Mesenchymal stem cell (in vitro differentiated cells and primary cell): ENCODE measurements at regions not wholly inside any gene's neighbourhood (a gene's known extent, or its start where the extent isn't known, plus 50 kb on each side); places are given as distances from the start of the nearest gene placed in this dataset.

Experiments
- DNase-seq: peaks from one replicate; pipeline ENCODE4 v3.0.0-alpha.2; 2013
- H2AFZ ChIP-seq: one replicate; pipeline ENCODE4 v1.6.1; 2013; ENCODE audit warnings: low read depth, mild to moderate bottlenecking, control low read depth, inconsistent platforms, low read length, moderate library complexity
- H2AK5ac ChIP-seq: 2 replicates; pipeline ENCODE4 v1.6.1; 2013; ENCODE audit warnings: low read length, moderate library complexity, mild to moderate bottlenecking, inconsistent platforms; ENCODE audit not compliant: severe bottlenecking
- H2BK120ac ChIP-seq: one replicate; pipeline ENCODE4 v1.6.1; 2013; ENCODE audit warnings: low read depth, mild to moderate bottlenecking, inconsistent platforms, low read length, moderate library complexity
- H2BK12ac ChIP-seq, 2 experiments: one replicate each; pipeline ENCODE4 v1.6.1; 2013; ENCODE audit warnings: inconsistent platforms in 2 of 2, low read length in 2 of 2, mild to moderate bottlenecking in 2 of 2, moderate library complexity in 2 of 2, control low read depth in 1 of 2
- H2BK15ac ChIP-seq: one replicate; pipeline ENCODE4 v1.6.1; 2013; ENCODE audit warnings: mild to moderate bottlenecking, low read depth, inconsistent platforms; ENCODE audit not compliant: poor library complexity, severe bottlenecking
- H2BK5ac ChIP-seq: 2 replicates; pipeline ENCODE4 v1.6.1; 2013; ENCODE audit warnings: low read depth, mild to moderate bottlenecking, low read length, control low read depth, inconsistent platforms; ENCODE audit not compliant: poor library complexity, severe bottlenecking
- H3K14ac ChIP-seq, 2 experiments: one replicate each; pipeline ENCODE4 v1.6.1; 2013; ENCODE audit warnings: inconsistent platforms in 2 of 2, low read length in 2 of 2, control low read depth in 1 of 2, mild to moderate bottlenecking in 1 of 2, moderate library complexity in 1 of 2
- H3K18ac ChIP-seq, 2 experiments: one replicate each; pipeline ENCODE4 v1.6.1; 2013; ENCODE audit warnings: inconsistent platforms in 2 of 2, low read length in 2 of 2, control low read depth in 1 of 2, low read depth in 1 of 2, mild to moderate bottlenecking in 1 of 2
- H3K23ac ChIP-seq, 2 experiments: one replicate each; pipeline ENCODE4 v1.6.1; 2013; ENCODE audit warnings: inconsistent platforms in 2 of 2, low read length in 2 of 2, mild to moderate bottlenecking in 2 of 2, moderate library complexity in 2 of 2, control low read depth in 1 of 2
- H3K27ac ChIP-seq: 2 replicates; pipeline ENCODE4 v1.5.1; 2013; ENCODE audit warnings: mild to moderate bottlenecking, moderate library complexity, low read length, control low read depth, inconsistent platforms; ENCODE audit not compliant: poor library complexity, severe bottlenecking
- H3K27me3 ChIP-seq, 2 experiments: 2 replicates each; pipeline versions ENCODE4 v1.6.1 to v1.7.0; 2013; ENCODE audit warnings: low read length in 2 of 2, mild to moderate bottlenecking in 2 of 2, moderate library complexity in 2 of 2, control low read depth in 1 of 2, inconsistent platforms in 1 of 2; ENCODE audit not compliant: control insufficient read depth in 1 of 2, insufficient read depth in 1 of 2
- H3K36me3 ChIP-seq, 2 experiments: 2 replicates each; pipeline versions ENCODE4 v1.6.1 to v1.7.0; 2013; ENCODE audit warnings: low read length in 2 of 2, control low read depth in 1 of 2, inconsistent platforms in 1 of 2, low read depth in 1 of 2, mild to moderate bottlenecking in 1 of 2; ENCODE audit not compliant: insufficient read depth in 2 of 2, control insufficient read depth in 1 of 2
- H3K4ac ChIP-seq, 2 experiments: one replicate each; pipeline ENCODE4 v1.6.1; 2013; ENCODE audit warnings: inconsistent platforms in 2 of 2, low read length in 2 of 2, mild to moderate bottlenecking in 2 of 2, moderate library complexity in 2 of 2, control low read depth in 1 of 2, low read depth in 1 of 2
- H3K4me1 ChIP-seq: 2 replicates; pipeline ENCODE4 v1.6.1; 2013; ENCODE audit warnings: low read depth, low read length, control low read depth; ENCODE audit not compliant: control insufficient read depth, insufficient read depth
- H3K4me2 ChIP-seq: 2 replicates; pipeline ENCODE4 v1.6.1; 2013; ENCODE audit warnings: low read length, mild to moderate bottlenecking, inconsistent platforms; ENCODE audit not compliant: poor library complexity, severe bottlenecking
- H3K4me3 ChIP-seq, 2 experiments: 2 replicates each; pipeline versions ENCODE4 v1.5.1 to v1.7.0; 2013; ENCODE audit warnings: low read length in 2 of 2, mild to moderate bottlenecking in 2 of 2, control low read depth in 1 of 2, low read depth in 1 of 2; ENCODE audit not compliant: insufficient read depth in 1 of 2
- H3K79me1 ChIP-seq: replicated peaks from 2 replicates; pipeline ENCODE4 v1.6.1; 2013; ENCODE audit warnings: mild to moderate bottlenecking, control low read depth, low read length, inconsistent platforms; ENCODE audit not compliant: poor library complexity, severe bottlenecking
- H3K9ac ChIP-seq: 2 replicates; pipeline ENCODE4 v1.7.0; 2013; ENCODE audit warnings: mild to moderate bottlenecking, low read length, moderate library complexity
- H3K9me3 ChIP-seq: 2 replicates; pipeline ENCODE4 v1.7.0; 2013; ENCODE audit warnings: mild to moderate bottlenecking, low read length; ENCODE audit not compliant: control insufficient read depth
- H4K8ac ChIP-seq: one replicate; pipeline ENCODE4 v1.6.1; 2013; ENCODE audit warnings: inconsistent platforms, mild to moderate bottlenecking, low read length, moderate library complexity
- H4K91ac ChIP-seq: one replicate; pipeline ENCODE4 v1.6.1; 2013; ENCODE audit warnings: mild to moderate bottlenecking, low read length, inconsistent platforms
- WGBS: methylation state at CpG from one replicate; pipeline ENCODE4 v1.1.7; 2013; ENCODE audit warnings: mixed read lengths; 5-methylcytosine and 5-hydroxymethylcytosine counted together

DNA sequence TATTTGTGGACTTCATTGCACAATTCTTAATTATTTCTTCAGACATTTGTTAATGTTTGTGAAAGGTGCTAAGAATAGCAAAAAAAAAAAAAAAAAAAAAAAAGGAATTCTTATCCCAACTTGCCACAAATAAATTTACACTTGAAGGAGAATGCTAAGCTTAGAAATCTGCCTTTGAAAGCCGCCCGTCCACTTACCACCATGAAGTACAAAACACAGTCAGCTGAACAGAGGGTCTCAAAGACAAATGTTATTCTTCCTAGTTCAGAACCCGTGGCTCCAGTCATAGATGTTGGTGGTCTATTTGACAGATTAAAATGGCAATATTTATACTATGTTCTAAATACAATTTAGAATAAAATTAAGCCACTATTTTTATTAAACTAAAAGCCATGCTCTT lies 141.2 kb downstream of the ELAPOR2 start:
- H3K9me3 ChIP-seq = no peaks in the 10 kb centered on the region
- H2BK120ac ChIP-seq = no peak overlapping the region
- H3K27ac ChIP-seq = no peak overlapping the region
- 76% methylated on average over 2 of the region's 3 CpGs for WGBS
- no peak overlapping the region for H3K9ac ChIP-seq
- H3K23ac ChIP-seq = no peak overlapping the region
- no peak overlapping the region for H2BK15ac ChIP-seq
- H3K27me3 ChIP-seq = no peaks in the 10 kb centered on the region
- no peak overlapping the region for H3K4me3 ChIP-seq
- H2AK5ac ChIP-seq = no peak overlapping the region
- no peak overlapping the region for H4K91ac ChIP-seq
- H3K36me3 ChIP-seq = peaks cover 0 to 3% of the 10 kb centered on the region in 2 experiments
- H3K4ac ChIP-seq = no peak overlapping the region
- H3K4me1 ChIP-seq = no peaks in the 10 kb centered on the region
- H3K14ac ChIP-seq = no peak overlapping the region
- H3K18ac ChIP-seq = no peak overlapping the region
- H2BK5ac ChIP-seq = no peak overlapping the region
- H4K8ac ChIP-seq = no peak overlapping the region
- H2AFZ ChIP-seq = no peak overlapping the region
- no peak overlapping the region for H3K4me2 ChIP-seq
- no peak for DNase-seq
- H3K79me1 ChIP-seq = no peaks in the 10 kb centered on the region
- H2BK12ac ChIP-seq = no peak overlapping the region

GRCh38 chr7:86916277-86916825 lies 143.1 kb downstream of the ELAPOR2 start:
- Histone ChIP-seq H3K18ac (no peak overlapping the region), H2BK5ac (no peak overlapping the region), H3K9ac (no peak overlapping the region), H3K4me2 (no peak overlapping the region), H3K36me3 (peaks cover 0 to 19% of the 10 kb centered on the region in 2 experiments), H3K27ac (no peak overlapping the region), H4K91ac (no peak overlapping the region), H2AFZ (no peak overlapping the region), H3K14ac (no peak overlapping the region), H2BK15ac (no peak overlapping the region), H2AK5ac (no peak overlapping the region), H3K4me3 (no peak overlapping the region), H2BK120ac (no peak overlapping the region), H3K27me3 (no peaks in the 10 kb centered on the region), H3K9me3 (no peaks in the 10 kb centered on the region), H3K4me1 (no peaks in the 10 kb centered on the region), H3K4ac (no peak overlapping the region), H3K79me1 (no peaks in the 10 kb centered on the region), H2BK12ac (no peak overlapping the region), H4K8ac (no peak overlapping the region), H3K23ac (no peak overlapping the region)
- DNase-seq = no peak
- no CpG with 5 or more reads among the region's 1 CpG for WGBS

- H3K4me1 ChIP-seq = no peaks in the 10 kb centered on the region
- H2BK5ac ChIP-seq = no peak overlapping the region
- peaks cover 0 to 26% of the 10 kb centered on the region in 2 experiments for H3K36me3 ChIP-seq
- H2BK120ac ChIP-seq = no peak overlapping the region
- H2AFZ ChIP-seq = no peak overlapping the region
- no peaks in the 10 kb centered on the region for H3K27me3 ChIP-seq
- H3K4me2 ChIP-seq = no peak overlapping the region
- H3K14ac ChIP-seq = no peak overlapping the region
- no peak overlapping the region for H2BK15ac ChIP-seq
- H3K9ac ChIP-seq = peak overlapping the region; percentile 25
- no peak overlapping the region for H3K4ac ChIP-seq
- H3K27ac ChIP-seq = no peak overlapping the region
- no peak overlapping the region for H3K18ac ChIP-seq
- H3K79me1 ChIP-seq = no peaks in the 10 kb centered on the region
- H2BK12ac ChIP-seq = no peak overlapping the region
- no peak overlapping the region for H3K23ac ChIP-seq
- no CpG with 5 or more reads among the region's 1 CpG for WGBS
- H4K91ac ChIP-seq = no peak overlapping the region
- no peak overlapping the region for H2AK5ac ChIP-seq
- no peaks in the 10 kb centered on the region for H3K9me3 ChIP-seq
- no peak overlapping the region for H4K8ac ChIP-seq
- no peak overlapping the region for H3K4me3 ChIP-seq
- DNase-seq = peak; percentile 25
These were observed 144.9 kb downstream of the ELAPOR2 start for GRCh38 chr7:86914551-86914950.
